Effector memory CD4-positive, alpha-beta T cell (primary cell): ENCODE measurements at regions not wholly inside any gene's neighbourhood (a gene's known extent, or its start where the extent isn't known, plus 50 kb on each side); places are given as distances from the start of the nearest gene placed in this dataset.

Experiments used
- DNase-seq, 3 donors: peaks; one replicate each; pipeline ENCODE4 v3.0.0-alpha.2; 2020
- H3K27ac ChIP-seq: 2 replicates; pipeline ENCODE4 v1.7.0; 2013; ENCODE audit warnings: mild to moderate bottlenecking, low read length, moderate library complexity; ENCODE audit not compliant: insufficient read depth, poor library complexity, severe bottlenecking
- H3K27me3 ChIP-seq: replicated peaks from 2 replicates; pipeline ENCODE4 v1.7.0; 2013; ENCODE audit warnings: mild to moderate bottlenecking, low read length; ENCODE audit not compliant: insufficient read depth, control insufficient read depth, poor library complexity, severe bottlenecking
- H3K36me3 ChIP-seq: 2 replicates; pipeline ENCODE4 v1.7.0; 2013; ENCODE audit warnings: mild to moderate bottlenecking, low read length, moderate library complexity; ENCODE audit not compliant: control insufficient read depth, insufficient read depth
- H3K4me1 ChIP-seq: 2 replicates; pipeline ENCODE4 v1.7.0; 2013; ENCODE audit warnings: low read length, mild to moderate bottlenecking; ENCODE audit not compliant: control insufficient read depth, insufficient read depth, poor library complexity, severe bottlenecking
- H3K4me3 ChIP-seq: 2 replicates; pipeline ENCODE4 v1.7.0; 2013; ENCODE audit warnings: low read length, low read depth, mild to moderate bottlenecking; ENCODE audit not compliant: insufficient read depth, poor library complexity, severe bottlenecking
- H3K9me3 ChIP-seq: 2 replicates; pipeline ENCODE4 v1.7.0; 2013; ENCODE audit warnings: mild to moderate bottlenecking, low read length, moderate library complexity; ENCODE audit not compliant: control insufficient read depth

DNA sequence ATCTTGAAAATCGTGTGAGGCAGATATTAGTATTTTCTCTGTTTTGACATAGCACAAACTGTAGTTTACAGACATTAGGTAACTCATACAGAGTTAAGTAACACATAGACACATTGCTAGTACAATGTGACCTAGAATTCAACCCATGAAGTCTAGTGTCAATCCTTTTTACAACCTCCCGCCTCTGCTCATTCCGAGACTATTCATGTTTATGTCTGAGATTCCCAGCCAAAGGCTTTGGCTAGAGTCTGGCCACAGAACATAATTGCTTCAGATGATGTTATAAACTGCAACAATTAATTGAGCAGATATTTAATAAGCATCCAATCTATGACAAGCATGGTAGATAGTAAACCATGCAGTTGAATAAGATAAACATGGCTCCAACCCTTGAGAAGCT, 841.0 kb downstream of the STIM2 start:
- no peaks in the 10 kb centered on the region for H3K4me1 ChIP-seq
- H3K27me3 ChIP-seq, result no peaks in the 10 kb centered on the region
- no peak overlapping the region for H3K4me3 ChIP-seq
- no peaks in the 10 kb centered on the region for H3K9me3 ChIP-seq
- H3K36me3 ChIP-seq, result no peaks in the 10 kb centered on the region
- H3K27ac ChIP-seq, result no peak overlapping the region
- DNase-seq, result no peak

DNA sequence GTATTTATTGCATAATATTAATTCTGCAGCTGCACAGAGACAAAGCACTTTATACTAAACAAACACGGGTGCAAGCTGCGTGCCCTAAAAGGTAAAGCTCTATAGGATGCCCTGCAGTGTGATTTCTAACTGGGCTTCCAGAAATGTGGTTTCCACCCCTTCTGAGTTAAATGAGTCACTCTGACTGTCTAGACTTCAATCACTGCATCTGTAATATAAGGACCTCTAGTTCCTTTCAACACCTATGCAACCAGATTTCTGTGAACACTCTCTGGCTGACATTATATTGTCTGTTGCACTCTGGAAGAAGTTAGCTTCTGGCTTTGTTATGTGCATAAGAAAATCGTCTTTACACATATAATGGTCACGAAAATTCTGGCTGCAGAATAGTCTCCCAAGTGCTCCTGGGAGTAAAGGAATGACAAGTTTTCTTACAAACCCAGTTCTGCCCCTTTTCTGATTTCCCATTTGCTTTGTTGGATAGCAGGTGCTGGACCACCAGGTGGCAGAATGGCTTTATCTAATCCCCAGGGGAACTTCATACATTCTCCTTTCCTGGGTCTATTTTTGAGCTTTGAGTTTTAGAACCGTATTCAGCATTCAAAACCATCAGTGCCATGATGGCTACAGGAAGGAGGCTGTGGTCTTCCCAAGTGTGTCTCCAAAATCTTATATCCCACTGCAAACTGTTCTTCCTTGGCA, 842.2 kb downstream of the STIM2 start:
- H3K27ac ChIP-seq, result no peak overlapping the region
- H3K9me3 ChIP-seq, result no peaks in the 10 kb centered on the region
- no peak overlapping the region for H3K4me3 ChIP-seq
- H3K4me1 ChIP-seq, result no peaks in the 10 kb centered on the region
- H3K27me3 ChIP-seq, result no peaks in the 10 kb centered on the region
- no peaks in the 10 kb centered on the region for H3K36me3 ChIP-seq
- DNase-seq, result no peak

DNA sequence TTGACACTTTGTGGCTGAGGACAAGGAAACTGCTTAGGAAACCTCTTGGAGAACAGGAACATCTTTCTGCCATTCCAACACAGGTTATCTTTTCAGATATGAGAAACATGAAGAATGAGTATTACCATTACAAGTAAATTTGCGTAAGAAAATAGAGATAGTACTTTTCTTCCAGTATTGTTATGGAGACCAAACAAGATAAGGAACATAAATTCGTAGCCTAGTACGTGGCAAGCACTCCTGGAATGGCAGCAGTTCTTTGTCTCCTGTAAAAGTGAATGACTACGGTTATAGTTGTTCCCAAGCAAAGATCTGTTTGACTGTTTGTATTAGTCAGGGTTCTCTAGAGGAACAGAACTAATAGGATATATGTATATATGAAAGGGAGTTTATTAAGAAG, 843.1 kb downstream of the STIM2 start:
- H3K9me3 ChIP-seq, result no peaks in the 10 kb centered on the region
- H3K27me3 ChIP-seq, result no peaks in the 10 kb centered on the region
- no peak overlapping the region for H3K4me3 ChIP-seq
- H3K4me1 ChIP-seq, result no peaks in the 10 kb centered on the region
- no peak overlapping the region for H3K27ac ChIP-seq
- DNase-seq, result no peak
- no peaks in the 10 kb centered on the region for H3K36me3 ChIP-seq

DNA sequence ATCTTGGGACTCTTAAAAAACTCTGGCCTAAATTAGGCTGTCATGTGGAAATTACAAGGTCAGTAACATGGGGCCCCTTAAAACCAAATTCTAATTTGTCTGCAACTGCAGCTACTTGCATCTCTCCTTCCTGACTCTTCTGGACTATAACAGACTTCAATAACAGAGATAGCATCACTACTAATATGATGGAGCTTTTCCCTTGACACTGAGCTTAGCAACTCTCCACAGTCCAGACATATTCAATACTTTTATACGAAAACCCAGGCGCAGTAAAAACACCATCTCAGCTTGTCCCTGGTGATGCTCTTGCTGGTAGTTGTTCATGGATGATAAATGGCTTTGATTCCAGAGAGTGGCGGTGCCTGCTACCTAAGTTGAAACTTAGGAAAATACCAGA, 850.4 kb downstream of the STIM2 start:
- no peaks in the 10 kb centered on the region for H3K9me3 ChIP-seq
- no peak overlapping the region for H3K27ac ChIP-seq
- no peaks in the 10 kb centered on the region for H3K36me3 ChIP-seq
- no peak for DNase-seq
- H3K4me1 ChIP-seq, result no peaks in the 10 kb centered on the region
- H3K4me3 ChIP-seq, result no peak overlapping the region
- no peaks in the 10 kb centered on the region for H3K27me3 ChIP-seq

DNA sequence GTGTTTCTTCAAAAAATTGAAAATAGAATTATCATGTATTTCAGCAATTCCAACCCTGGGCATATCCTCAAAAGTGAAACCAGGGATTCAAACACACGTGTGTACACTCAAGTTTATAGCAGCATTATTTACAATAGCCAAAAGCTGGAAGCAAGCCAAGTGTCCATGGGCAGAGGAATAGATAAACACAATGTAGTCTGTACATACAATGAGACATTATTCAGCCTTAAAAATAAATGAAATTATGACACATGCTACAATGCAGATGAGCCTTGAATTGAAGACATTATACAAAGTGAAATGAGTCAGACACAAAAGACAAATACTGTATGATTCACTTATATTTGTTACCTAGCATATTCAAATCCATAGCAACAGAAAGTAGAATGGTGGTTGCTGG, 853.4 kb downstream of the STIM2 start:
- H3K27ac ChIP-seq, result no peak overlapping the region
- H3K27me3 ChIP-seq, result no peaks in the 10 kb centered on the region
- DNase-seq, result no peak
- H3K4me3 ChIP-seq, result no peak overlapping the region
- H3K4me1 ChIP-seq, result no peaks in the 10 kb centered on the region
- H3K9me3 ChIP-seq, result no peaks in the 10 kb centered on the region
- H3K36me3 ChIP-seq, result no peaks in the 10 kb centered on the region

DNA sequence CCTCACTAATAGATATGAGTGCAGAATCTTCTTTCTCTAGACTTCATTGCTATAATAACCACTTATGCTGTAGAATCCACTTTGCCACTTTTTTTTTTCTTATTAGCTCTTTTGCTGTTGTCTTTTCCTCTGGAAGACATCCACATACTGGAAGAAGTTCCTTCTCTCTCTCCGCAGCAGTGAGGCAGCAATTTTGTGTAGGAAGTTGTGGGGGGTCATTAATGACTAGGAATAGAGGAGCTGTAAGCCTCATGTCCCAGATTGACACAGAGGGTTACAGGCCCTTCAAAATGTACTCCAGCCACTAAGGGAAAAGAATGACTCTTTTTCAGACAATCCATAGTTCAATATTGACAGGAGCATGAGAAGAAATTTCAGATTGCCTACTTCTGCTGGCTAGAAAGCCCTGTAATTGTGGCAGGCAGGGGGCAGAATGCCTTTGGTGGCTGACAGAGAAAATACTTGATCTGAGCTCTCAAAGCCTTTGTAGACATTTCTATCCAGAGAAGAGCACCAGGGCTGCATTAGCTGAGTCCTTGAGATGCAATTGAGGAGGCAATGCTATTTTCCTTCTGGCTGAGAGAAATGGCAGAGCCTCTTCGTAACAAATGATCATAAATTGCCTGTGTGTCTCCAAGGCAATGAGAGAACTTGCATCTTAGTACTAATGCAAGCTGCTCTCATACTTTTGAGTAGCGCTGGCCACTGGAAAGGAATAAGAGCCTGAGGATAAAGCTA, 856.2 kb downstream of the STIM2 start:
- DNase-seq, result no peak
- no peak overlapping the region for H3K27ac ChIP-seq
- H3K36me3 ChIP-seq, result no peaks in the 10 kb centered on the region
- no peak overlapping the region for H3K4me3 ChIP-seq
- no peaks in the 10 kb centered on the region for H3K4me1 ChIP-seq
- H3K27me3 ChIP-seq, result no peaks in the 10 kb centered on the region
- H3K9me3 ChIP-seq, result no peaks in the 10 kb centered on the region

DNA sequence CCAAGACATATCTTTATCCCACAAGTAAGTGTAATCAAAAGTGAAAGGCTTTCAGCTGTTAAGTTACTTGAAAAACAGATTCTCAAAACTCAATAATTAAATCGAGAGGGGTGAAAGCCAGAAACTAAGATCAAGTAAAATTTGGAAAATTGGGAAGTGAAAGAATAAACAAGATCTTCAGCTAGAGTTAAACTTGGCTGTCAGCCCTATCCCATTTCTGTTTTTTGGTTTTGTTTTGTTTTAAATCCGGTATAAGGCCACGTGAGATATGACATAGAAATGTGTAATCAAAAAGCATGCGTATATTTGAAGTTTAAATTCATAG, 856.8 kb downstream of the STIM2 start:
- H3K27me3 ChIP-seq, result no peaks in the 10 kb centered on the region

DNA sequence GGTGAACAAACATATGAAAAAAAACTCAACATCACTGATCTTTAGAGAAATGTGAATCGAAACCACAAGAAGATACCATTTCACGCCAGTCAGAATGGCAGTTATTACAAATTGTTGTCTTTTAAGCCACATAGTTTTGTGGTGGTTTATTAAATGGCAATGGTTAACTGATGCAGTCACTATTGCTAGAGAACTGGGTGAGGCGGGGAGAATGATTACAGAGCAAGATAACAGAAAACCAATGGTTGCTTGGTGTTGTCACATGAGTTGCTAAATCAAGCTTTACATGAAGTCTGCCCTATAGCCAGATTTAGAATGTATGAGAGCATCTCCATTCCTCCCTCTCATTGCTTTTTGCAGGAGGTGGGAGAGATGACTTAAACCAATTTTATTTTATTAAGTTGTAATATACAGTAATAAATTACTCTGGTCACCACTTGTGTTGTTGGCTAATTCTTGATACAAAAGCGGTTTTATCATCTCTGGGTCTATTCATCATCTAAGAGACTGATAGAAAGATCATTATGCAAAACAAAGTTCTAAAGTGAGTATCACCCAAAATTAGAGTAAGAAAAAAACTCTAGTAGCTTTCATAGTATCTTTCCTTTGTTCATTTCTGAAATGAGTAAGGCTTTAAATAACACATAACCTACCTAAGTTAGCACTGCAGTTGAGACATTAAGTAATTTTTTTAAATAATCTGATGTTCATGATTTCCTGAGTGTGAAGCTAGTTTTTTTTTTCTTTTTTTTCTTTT, 859.5 kb downstream of the STIM2 start:
- DNase-seq, result no peak

More for the DNA sequence above, 856.8 kb downstream of the STIM2 start:
- no peak for DNase-seq
- Histone ChIP-seq H3K27ac (no peak overlapping the region), H3K4me1 (no peaks in the 10 kb centered on the region), H3K36me3 (no peaks in the 10 kb centered on the region), H3K4me3 (no peak overlapping the region), H3K9me3 (no peaks in the 10 kb centered on the region)

DNA sequence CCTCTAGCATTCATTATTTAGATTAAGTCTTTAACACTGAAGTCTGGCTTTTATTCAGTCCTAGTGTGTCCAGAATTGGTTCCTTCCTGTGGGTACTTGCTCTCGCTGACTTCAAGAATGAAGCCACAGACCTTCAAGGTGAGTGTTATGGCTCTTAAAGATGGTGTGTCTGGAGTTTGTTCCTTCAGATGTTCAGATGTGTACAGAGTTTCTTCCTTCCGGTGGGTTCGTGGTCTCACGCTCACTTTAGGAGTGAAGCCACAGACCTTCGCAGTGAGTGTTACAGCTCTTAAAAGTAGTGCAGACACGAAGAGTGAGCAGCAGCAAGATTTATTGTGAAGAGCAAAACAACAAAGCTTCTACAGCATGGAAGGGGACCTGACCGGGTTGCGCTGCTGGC, 860.6 kb downstream of the STIM2 start:
- DNase-seq, result no peak
- H3K4me1 ChIP-seq, result no peaks in the 10 kb centered on the region
- no peaks in the 10 kb centered on the region for H3K27me3 ChIP-seq
- no peaks in the 10 kb centered on the region for H3K9me3 ChIP-seq
- no peak overlapping the region for H3K27ac ChIP-seq
- H3K36me3 ChIP-seq, result no peaks in the 10 kb centered on the region
- no peak overlapping the region for H3K4me3 ChIP-seq

More for the DNA sequence above, 859.5 kb downstream of the STIM2 start:
- H3K4me1 ChIP-seq, result no peaks in the 10 kb centered on the region
- no peak overlapping the region for H3K4me3 ChIP-seq
- H3K27ac ChIP-seq, result no peak overlapping the region
- H3K9me3 ChIP-seq, result no peaks in the 10 kb centered on the region
- no peaks in the 10 kb centered on the region for H3K27me3 ChIP-seq
- no peaks in the 10 kb centered on the region for H3K36me3 ChIP-seq

DNA sequence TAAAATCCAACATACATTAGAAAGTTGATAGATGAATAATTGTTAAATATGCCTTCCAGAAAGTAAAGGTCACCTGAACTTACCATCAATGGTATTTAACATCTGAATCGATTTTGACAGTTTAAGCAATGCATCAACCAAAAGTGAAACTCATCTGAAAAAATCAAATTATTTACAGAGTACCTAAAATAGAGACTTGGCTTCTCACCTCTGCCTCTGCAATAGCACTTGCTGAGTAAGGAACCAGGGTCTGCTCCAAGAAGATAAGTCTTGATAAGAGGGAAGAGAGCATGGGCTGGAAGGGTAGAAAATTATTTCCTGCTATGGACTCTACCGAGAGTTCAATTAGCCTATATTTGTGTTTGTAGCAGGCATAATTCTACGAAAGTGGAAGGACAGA, 868.3 kb downstream of the STIM2 start:
- no peaks in the 10 kb centered on the region for H3K4me1 ChIP-seq
- no peaks in the 10 kb centered on the region for H3K36me3 ChIP-seq
- DNase-seq, result no peak
- no peaks in the 10 kb centered on the region for H3K27me3 ChIP-seq
- H3K4me3 ChIP-seq, result no peak overlapping the region
- H3K9me3 ChIP-seq, result no peaks in the 10 kb centered on the region
- no peak overlapping the region for H3K27ac ChIP-seq
